OCI-LY7 (cell line): ENCODE measurements at regions not wholly inside any gene's neighbourhood (a gene's known extent, or its start where the extent isn't known, plus 50 kb on each side); places are given as distances from the start of the nearest gene placed in this dataset.

Source experiments
- CTCF ChIP-seq: fragments of 200-600 bp; sonication (generic); conservative IDR thresholded peaks from 2 replicates; pipeline ENCODE4 v1.5.1; 2014; ENCODE audit warnings: mild to moderate bottlenecking, antibody characterized with exemption, low read length, moderate library complexity, mixed read lengths
- EZH2phosphoT487 ChIP-seq: fragments of 200-600 bp; sonication (generic); IDR thresholded peaks from 2 replicates; pipeline ENCODE4 v1.6.1; 2018; ENCODE audit warnings: low read depth, borderline replicate concordance, mild to moderate bottlenecking, mixed run types, antibody characterized with exemption, low read length, moderate library complexity, mixed read lengths

- TF ChIP-seq CTCF (no peak), EZH2phosphoT487 (no peak)
These were observed 236.9 kb downstream of the PTEN start for GRCh38 chr10:88100281-88100680.
